HG02588 (cell line): ENCODE measurements at regions not wholly inside any gene's neighbourhood (a gene's known extent, or its start where the extent isn't known, plus 50 kb on each side); places are given as distances from the start of the nearest gene placed in this dataset.
"Not testable (repeated sequence)": the region's sequence is repeated elsewhere in the genome, so short reads cannot be mapped to it uniquely, and the experiment has no call there.

Experiments
- ATAC-seq: cut with Tn5 transposase; IDR thresholded peaks from one replicate; pipeline ENCODE4 v1.9.1; 2021; ENCODE audit warnings: mild to moderate bottlenecking, moderate library complexity; ENCODE audit not compliant: unreplicated experiment

- no peak for ATAC-seq
These were observed 118.3 kb upstream of the ATP2B2 start for GRCh38 chr3:10623578-10624275.

GRCh38 chr3:10625323-10625722, 119.9 kb upstream of the ATP2B2 start:
- no peak for ATAC-seq

GRCh38 chr3:10627884-10628572, 122.6 kb upstream of the ATP2B2 start:
- ATAC-seq = no peak

- no peak for ATAC-seq
These were observed 123.7 kb upstream of the ATP2B2 start for GRCh38 chr3:10628891-10629670.

GRCh38 chr3:10629671-10630040, 124.3 kb upstream of the ATP2B2 start:
- ATAC-seq = no peak

GRCh38 chr3:10631224-10631623, 125.8 kb upstream of the ATP2B2 start:
- no peak for ATAC-seq

GRCh38 chr3:10632125-10632524, 126.7 kb upstream of the ATP2B2 start:
- no peak for ATAC-seq

GRCh38 chr3:10632741-10633140, 127.4 kb upstream of the ATP2B2 start:
- ATAC-seq = no peak

- ATAC-seq = no peak
These were observed 130.2 kb upstream of the ATP2B2 start for GRCh38 chr3:10635446-10636076.

GRCh38 chr3:10637342-10637741, 132.0 kb upstream of the ATP2B2 start:
- ATAC-seq = no peak

GRCh38 chr3:10638466-10638865, 133.1 kb upstream of the ATP2B2 start:
- no peak for ATAC-seq

GRCh38 chr3:10641760-10642159, 136.4 kb upstream of the ATP2B2 start:
- ATAC-seq = no peak

GRCh38 chr3:10644189-10644588, 138.8 kb upstream of the ATP2B2 start:
- ATAC-seq = no peak

- no peak for ATAC-seq
These were observed 140.4 kb upstream of the ATP2B2 start for GRCh38 chr3:10645800-10646199.

- ATAC-seq = no peak
These were observed 141.3 kb upstream of the ATP2B2 start for GRCh38 chr3:10646531-10647335.

GRCh38 chr3:10647376-10647775, 142.0 kb upstream of the ATP2B2 start:
- no peak for ATAC-seq

- no peak for ATAC-seq
These were observed 142.8 kb upstream of the ATP2B2 start for GRCh38 chr3:10648181-10648580.

GRCh38 chr3:10649463-10649862, 144.1 kb upstream of the ATP2B2 start:
- not testable (repeated sequence) for ATAC-seq

GRCh38 chr3:10651506-10651905, 146.1 kb upstream of the ATP2B2 start:
- no peak for ATAC-seq

GRCh38 chr3:10653241-10653640, 147.9 kb upstream of the ATP2B2 start:
- no peak for ATAC-seq
